ENCODE measurements at regions not wholly inside any gene's neighbourhood (a gene's known extent, or its start where the extent isn't known, plus 50 kb on each side); places are given as distances from the start of the nearest gene placed in this dataset.
"Not testable (repeated sequence)": the region's sequence is repeated elsewhere in the genome, so short reads cannot be mapped to it uniquely, and the experiment has no call there.

GRCh38 chr2:228767196-228767595 is 503.9 kb downstream of the PID1 start:
- Histone ChIP-seq H3K36me3 (no peaks in the 10 kb centered on the region), H3K27me3 (no peaks in the 10 kb centered on the region), H3K9me3 (peaks cover 0 to 3% (median 0%) of the 10 kb centered on the region in 4 donors), H3K4me3 (no peak overlapping the region), H3K4me1 (peaks cover 0 to 3% (median 0%) of the 10 kb centered on the region in 4 donors), H3K27ac (no peak overlapping the region)
- DNase-seq, result no peak
- ATAC-seq (ENCODE audit: low FRiP score in 2 of 2), result no peak
- 82 to 87% methylated on average over 2 of the region's 2 CpGs for WGBS, 2 donors
- TF ChIP-seq EP300 (IDR thresholded peaks at IDR 0.05), result no peak
- TF ChIP-seq, protein P1, sequence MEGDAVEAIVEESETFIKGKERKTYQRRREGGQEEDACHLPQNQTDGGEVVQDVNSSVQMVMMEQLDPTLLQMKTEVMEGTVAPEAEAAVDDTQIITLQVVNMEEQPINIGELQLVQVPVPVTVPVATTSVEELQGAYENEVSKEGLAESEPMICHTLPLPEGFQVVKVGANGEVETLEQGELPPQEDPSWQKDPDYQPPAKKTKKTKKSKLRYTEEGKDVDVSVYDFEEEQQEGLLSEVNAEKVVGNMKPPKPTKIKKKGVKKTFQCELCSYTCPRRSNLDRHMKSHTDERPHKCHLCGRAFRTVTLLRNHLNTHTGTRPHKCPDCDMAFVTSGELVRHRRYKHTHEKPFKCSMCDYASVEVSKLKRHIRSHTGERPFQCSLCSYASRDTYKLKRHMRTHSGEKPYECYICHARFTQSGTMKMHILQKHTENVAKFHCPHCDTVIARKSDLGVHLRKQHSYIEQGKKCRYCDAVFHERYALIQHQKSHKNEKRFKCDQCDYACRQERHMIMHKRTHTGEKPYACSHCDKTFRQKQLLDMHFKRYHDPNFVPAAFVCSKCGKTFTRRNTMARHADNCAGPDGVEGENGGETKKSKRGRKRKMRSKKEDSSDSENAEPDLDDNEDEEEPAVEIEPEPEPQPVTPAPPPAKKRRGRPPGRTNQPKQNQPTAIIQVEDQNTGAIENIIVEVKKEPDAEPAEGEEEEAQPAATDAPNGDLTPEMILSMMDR (IDR thresholded peaks at IDR 0.05), result no peak
- TF ChIP-seq POLR2A (IDR thresholded peaks at IDR 0.05), result no peak
- TF ChIP-seq POLR2AphosphoS5 (IDR thresholded peaks at IDR 0.05), result no peak

DNA sequence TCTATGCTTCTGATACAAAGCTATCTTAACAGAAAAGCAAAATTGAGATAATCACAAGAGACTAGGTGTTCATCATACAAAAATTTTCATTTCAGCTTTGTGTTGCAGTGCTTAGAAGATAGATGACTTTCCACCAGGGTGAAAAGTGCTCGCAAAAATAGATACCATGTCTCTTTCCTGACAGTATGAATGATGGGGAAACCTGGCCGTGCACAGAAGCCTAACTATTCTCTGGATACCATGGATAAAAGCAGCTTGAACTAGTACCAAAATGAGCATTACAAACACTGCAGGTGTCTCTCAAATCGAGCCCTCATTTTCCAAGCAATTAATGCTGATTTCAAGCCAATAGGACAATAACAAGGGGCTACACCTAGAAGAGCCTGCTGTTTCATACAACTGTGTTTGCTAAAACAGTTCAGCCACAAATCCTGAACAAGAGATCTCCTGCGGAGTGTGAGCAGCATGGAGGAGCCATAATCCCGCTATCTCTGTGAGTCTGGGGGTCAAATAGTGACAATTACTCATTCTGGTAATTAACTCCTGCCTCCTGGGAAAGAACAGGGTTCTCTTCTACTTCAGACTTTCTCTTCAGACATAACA is 507.6 kb downstream of the PID1 start:
- Histone ChIP-seq H3K27ac (no peak overlapping the region), H3K4me1 (no peaks in the 10 kb centered on the region), H3K9me3 (peaks cover 0 to 3% (median 0%) of the 10 kb centered on the region in 4 donors), H3K4me3 (no peak overlapping the region), H3K27me3 (no peaks in the 10 kb centered on the region), H3K36me3 (no peaks in the 10 kb centered on the region)
- ATAC-seq (ENCODE audit: low FRiP score in 2 of 2) (no peak), DNase-seq (no peak)
- TF ChIP-seq POLR2AphosphoS5 (IDR thresholded peaks at IDR 0.05) (no peak), EP300 (IDR thresholded peaks at IDR 0.05) (no peak), POLR2A (IDR thresholded peaks at IDR 0.05) (no peak)
- TF ChIP-seq, protein P1 (IDR thresholded peaks at IDR 0.05), result no peak
- 77 to 79% methylated on average over 5 of the region's 5 CpGs for WGBS, 2 donors

DNA sequence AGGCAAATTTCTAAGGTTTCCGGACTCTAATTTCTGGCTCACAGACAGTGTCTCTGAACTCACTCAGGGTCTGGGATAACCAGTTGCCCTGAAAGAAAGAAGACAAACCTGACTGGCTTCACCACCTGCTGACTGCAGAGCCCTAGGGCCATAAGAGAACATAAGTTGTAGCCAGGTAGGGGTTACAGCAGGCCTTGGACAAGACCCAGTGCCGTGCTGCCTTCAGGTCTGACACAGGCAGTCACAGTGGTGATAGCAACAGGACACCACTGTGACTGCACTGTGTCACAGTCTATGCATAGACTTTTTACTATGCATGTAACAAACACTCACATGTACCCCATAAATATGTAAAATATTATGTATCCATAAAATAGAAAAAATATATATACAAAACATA is 508.5 kb downstream of the PID1 start:
- TF ChIP-seq POLR2A (IDR thresholded peaks at IDR 0.05) (no peak), POLR2AphosphoS5 (IDR thresholded peaks at IDR 0.05) (no peak), EP300 (IDR thresholded peaks at IDR 0.05) (no peak)
- TF ChIP-seq, protein P1 (IDR thresholded peaks at IDR 0.05), result no peak
- no peaks in the 10 kb centered on the region for H3K36me3 ChIP-seq
- 94% methylated on average over 2 of the region's 2 CpGs for WGBS, 2 donors
- H3K27me3 ChIP-seq, result no peaks in the 10 kb centered on the region
- H3K4me1 ChIP-seq, result no peaks in the 10 kb centered on the region
- no peak overlapping the region for H3K27ac ChIP-seq
- ATAC-seq (ENCODE audit: low FRiP score in 2 of 2) (no peak), DNase-seq (no peak)
- H3K4me3 ChIP-seq, result no peak overlapping the region
- H3K9me3 ChIP-seq, result no peaks in the 10 kb centered on the region

GRCh38 chr2:228755661-228756060 is 515.4 kb downstream of the PID1 start:
- H3K27me3 ChIP-seq; H3K27ac ChIP-seq; ATAC-seq (ENCODE audit: low FRiP score in 2 of 2); H3K4me1 ChIP-seq; H3K9me3 ChIP-seq; H3K36me3 ChIP-seq; H3K4me3 ChIP-seq: not testable (repeated sequence)
- 95 to 96% methylated on average over 25 of the region's 25 CpGs for WGBS, 2 donors
- DNase-seq, result peak in 1 of 2 donors; percentile 66

GRCh38 chr2:228747483-228747882 is 523.6 kb downstream of the PID1 start:
- no peaks in the 10 kb centered on the region for H3K9me3 ChIP-seq
- peak overlapping the region in 3 of 4 donors; percentile 4 to 11 (median 9) for H3K4me3 ChIP-seq
- H3K27me3 ChIP-seq, result no peaks in the 10 kb centered on the region
- H3K4me1 ChIP-seq, result no peaks in the 10 kb centered on the region
- DNase-seq (peak in 1 of 2 donors; percentile 29), ATAC-seq (ENCODE audit: low FRiP score in 2 of 2) (peak in 1 of 2 donors; percentile 75)
- 52 to 61% methylated on average over 6 of the region's 6 CpGs for WGBS, 2 donors
- TF ChIP-seq EP300 (IDR thresholded peaks at IDR 0.05) (no peak), POLR2A (IDR thresholded peaks at IDR 0.05) (no peak), POLR2AphosphoS5 (IDR thresholded peaks at IDR 0.05) (no peak)
- TF ChIP-seq, protein P1 (IDR thresholded peaks at IDR 0.05), result no peak
- H3K27ac ChIP-seq, result peak overlapping the region in 1 of 4 donors; percentile 7
- H3K36me3 ChIP-seq, result no peaks in the 10 kb centered on the region
